ENCODE measurements at regions not wholly inside any gene's neighbourhood (a gene's known extent, or its start where the extent isn't known, plus 50 kb on each side); places are given as distances from the start of the nearest gene placed in this dataset.

DNA sequence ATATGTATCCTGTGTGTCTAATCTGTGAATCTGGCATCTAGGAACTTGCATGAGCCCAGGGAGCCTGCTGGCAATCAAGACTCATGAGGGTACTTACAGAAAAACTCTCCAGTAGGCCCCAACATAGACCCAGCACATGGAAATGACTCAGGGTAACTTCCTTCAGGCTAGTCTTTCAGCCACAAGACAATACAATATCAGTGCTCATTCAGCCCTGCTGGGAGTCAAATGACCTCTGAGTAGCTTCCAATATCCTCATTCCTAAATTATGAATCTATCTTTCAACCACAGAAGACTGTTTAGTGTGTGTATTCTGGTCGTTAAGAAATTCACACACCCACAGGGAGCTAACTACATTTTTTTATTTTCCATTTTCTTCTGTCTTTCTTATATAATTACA is 1273.0 kb downstream of the EFNA5 start:
- TF ChIP-seq CTCF (conservative IDR thresholded peaks at IDR 0.05) (no peak), ZFX (IDR thresholded peaks at IDR 0.05) (no peak)
